ENCODE measurements at regions not wholly inside any gene's neighbourhood (a gene's known extent, or its start where the extent isn't known, plus 50 kb on each side); places are given as distances from the start of the nearest gene placed in this dataset.

GRCh38 chr20:19934792-19935491 lies 82.2 kb upstream of the NAA20 start:
- peaks cover 16% of the 10 kb centered on the region for H3K4me1 ChIP-seq (ENCODE audit: low read depth, poor library complexity, severe bottlenecking)
- no peak overlapping the region for H3K9ac ChIP-seq
- no peak overlapping the region for H2AFZ ChIP-seq (ENCODE audit: low read depth)
- H3K4me2 ChIP-seq, result no peak overlapping the region
- no peaks in the 10 kb centered on the region for H3K79me2 ChIP-seq (ENCODE audit: insufficient read depth, low read depth)
- H3K27me3 ChIP-seq (ENCODE audit: insufficient read depth, low read depth), result no peaks in the 10 kb centered on the region
- no peak overlapping the region for H3K27ac ChIP-seq
- no peak for TF ChIP-seq CTCF (conservative IDR thresholded peaks at IDR 0.05; ENCODE audit: low read depth, low read length)
- no peaks in the 10 kb centered on the region for H4K20me1 ChIP-seq (ENCODE audit: insufficient read depth)
- H3K36me3 ChIP-seq (ENCODE audit: insufficient read depth), result no peaks in the 10 kb centered on the region
- no peak overlapping the region for H3K4me3 ChIP-seq (IDR thresholded peaks at IDR 0.05; ENCODE audit: insufficient read depth, low read depth, low read length)

- no peak for TF ChIP-seq CTCF (conservative IDR thresholded peaks at IDR 0.05; ENCODE audit: low read depth, low read length)
- Histone ChIP-seq H3K79me2 (ENCODE audit: insufficient read depth, low read depth) (no peaks in the 10 kb centered on the region), H3K9ac (no peak overlapping the region)
Observed at GRCh38 chr20:19935842-19936241, 81.3 kb upstream of the NAA20 start.

GRCh38 chr20:19936466-19937200 lies 80.5 kb upstream of the NAA20 start:
- Histone ChIP-seq H3K4me3 (IDR thresholded peaks at IDR 0.05; ENCODE audit: insufficient read depth, low read depth, low read length) (no peak overlapping the region), H3K27ac (no peak overlapping the region), H3K4me1 (ENCODE audit: low read depth, poor library complexity, severe bottlenecking) (peaks cover 16% of the 10 kb centered on the region), H3K9ac (no peak overlapping the region), H3K79me2 (ENCODE audit: insufficient read depth, low read depth) (no peaks in the 10 kb centered on the region), H2AFZ (ENCODE audit: low read depth) (no peak overlapping the region), H3K27me3 (ENCODE audit: insufficient read depth, low read depth) (no peaks in the 10 kb centered on the region), H3K4me2 (no peak overlapping the region), H4K20me1 (ENCODE audit: insufficient read depth) (no peaks in the 10 kb centered on the region), H3K36me3 (ENCODE audit: insufficient read depth) (no peaks in the 10 kb centered on the region)
- no peak for TF ChIP-seq CTCF (conservative IDR thresholded peaks at IDR 0.05; ENCODE audit: low read depth, low read length)

More at GRCh38 chr20:19935842-19936241, 81.3 kb upstream of the NAA20 start:
- H3K4me3 ChIP-seq (IDR thresholded peaks at IDR 0.05; ENCODE audit: insufficient read depth, low read depth, low read length), result no peak overlapping the region
- H2AFZ ChIP-seq (ENCODE audit: low read depth), result no peak overlapping the region
- no peaks in the 10 kb centered on the region for H4K20me1 ChIP-seq (ENCODE audit: insufficient read depth)
- no peak overlapping the region for H3K27ac ChIP-seq
- H3K27me3 ChIP-seq (ENCODE audit: insufficient read depth, low read depth), result no peaks in the 10 kb centered on the region
- H3K4me1 ChIP-seq (ENCODE audit: low read depth, poor library complexity, severe bottlenecking), result peaks cover 16% of the 10 kb centered on the region
- no peak overlapping the region for H3K4me2 ChIP-seq
- no peaks in the 10 kb centered on the region for H3K36me3 ChIP-seq (ENCODE audit: insufficient read depth)

- Histone ChIP-seq H3K36me3 (ENCODE audit: insufficient read depth) (no peaks in the 10 kb centered on the region), H4K20me1 (ENCODE audit: insufficient read depth) (no peaks in the 10 kb centered on the region), H3K79me2 (ENCODE audit: insufficient read depth, low read depth) (no peaks in the 10 kb centered on the region), H3K27me3 (ENCODE audit: insufficient read depth, low read depth) (no peaks in the 10 kb centered on the region), H3K4me2 (peak overlapping the region; percentile 54; the same call in 1 of the 2 replicates), H3K27ac (no peak overlapping the region), H3K9ac (no peak overlapping the region), H3K4me1 (ENCODE audit: low read depth, poor library complexity, severe bottlenecking) (peaks cover 16% of the 10 kb centered on the region), H3K4me3 (IDR thresholded peaks at IDR 0.05; ENCODE audit: insufficient read depth, low read depth, low read length) (no peak overlapping the region), H2AFZ (ENCODE audit: low read depth) (no peak overlapping the region)
- TF ChIP-seq CTCF (conservative IDR thresholded peaks at IDR 0.05; ENCODE audit: low read depth, low read length), result no peak
Observed at GRCh38 chr20:19937218-19937617, 79.9 kb upstream of the NAA20 start.

Data from KMS-11 (cell line).